ENCODE measurements at regions not wholly inside any gene's neighbourhood (a gene's known extent, or its start where the extent isn't known, plus 50 kb on each side); places are given as distances from the start of the nearest gene placed in this dataset.

DNA sequence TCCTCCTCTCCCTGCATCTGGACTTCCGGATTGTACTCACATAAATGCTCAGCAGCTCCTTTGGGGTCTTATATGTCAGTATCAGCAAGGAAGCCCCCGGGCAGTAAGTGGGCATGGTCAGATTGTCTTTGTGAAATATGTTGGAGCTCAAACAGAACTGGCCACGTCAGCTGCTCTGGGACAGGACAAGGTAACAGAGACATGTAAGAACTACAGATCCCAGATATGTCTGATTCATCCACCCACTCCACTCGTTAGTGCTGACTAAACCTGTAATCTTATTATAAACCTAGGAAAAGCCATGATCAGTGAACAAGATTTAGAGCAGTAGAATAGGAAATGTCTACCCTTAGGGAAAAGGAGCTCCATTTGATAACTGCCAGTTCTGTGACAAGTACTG is 561.8 kb downstream of the CETN3 start:
- H3K36me3 ChIP-seq: no peaks in the 10 kb centered on the region
- H3K4me1 ChIP-seq: peaks cover 6% of the 10 kb centered on the region
- intact Hi-C loops (cut with micrococcal nuclease): no loop called here
- TF ChIP-seq, protein P1, sequence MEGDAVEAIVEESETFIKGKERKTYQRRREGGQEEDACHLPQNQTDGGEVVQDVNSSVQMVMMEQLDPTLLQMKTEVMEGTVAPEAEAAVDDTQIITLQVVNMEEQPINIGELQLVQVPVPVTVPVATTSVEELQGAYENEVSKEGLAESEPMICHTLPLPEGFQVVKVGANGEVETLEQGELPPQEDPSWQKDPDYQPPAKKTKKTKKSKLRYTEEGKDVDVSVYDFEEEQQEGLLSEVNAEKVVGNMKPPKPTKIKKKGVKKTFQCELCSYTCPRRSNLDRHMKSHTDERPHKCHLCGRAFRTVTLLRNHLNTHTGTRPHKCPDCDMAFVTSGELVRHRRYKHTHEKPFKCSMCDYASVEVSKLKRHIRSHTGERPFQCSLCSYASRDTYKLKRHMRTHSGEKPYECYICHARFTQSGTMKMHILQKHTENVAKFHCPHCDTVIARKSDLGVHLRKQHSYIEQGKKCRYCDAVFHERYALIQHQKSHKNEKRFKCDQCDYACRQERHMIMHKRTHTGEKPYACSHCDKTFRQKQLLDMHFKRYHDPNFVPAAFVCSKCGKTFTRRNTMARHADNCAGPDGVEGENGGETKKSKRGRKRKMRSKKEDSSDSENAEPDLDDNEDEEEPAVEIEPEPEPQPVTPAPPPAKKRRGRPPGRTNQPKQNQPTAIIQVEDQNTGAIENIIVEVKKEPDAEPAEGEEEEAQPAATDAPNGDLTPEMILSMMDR (IDR thresholded peaks at IDR 0.05; ENCODE audit: borderline replicate concordance): no peak
- H3K27ac ChIP-seq (replicated peaks): no peak overlapping the region
- H3K9me3 ChIP-seq (replicated peaks): no peaks in the 10 kb centered on the region
- no peaks in the 10 kb centered on the region for H3K27me3 ChIP-seq (ENCODE audit: low read depth)
- no peak overlapping the region for H3K4me3 ChIP-seq
- no peak for DNase-seq

DNA sequence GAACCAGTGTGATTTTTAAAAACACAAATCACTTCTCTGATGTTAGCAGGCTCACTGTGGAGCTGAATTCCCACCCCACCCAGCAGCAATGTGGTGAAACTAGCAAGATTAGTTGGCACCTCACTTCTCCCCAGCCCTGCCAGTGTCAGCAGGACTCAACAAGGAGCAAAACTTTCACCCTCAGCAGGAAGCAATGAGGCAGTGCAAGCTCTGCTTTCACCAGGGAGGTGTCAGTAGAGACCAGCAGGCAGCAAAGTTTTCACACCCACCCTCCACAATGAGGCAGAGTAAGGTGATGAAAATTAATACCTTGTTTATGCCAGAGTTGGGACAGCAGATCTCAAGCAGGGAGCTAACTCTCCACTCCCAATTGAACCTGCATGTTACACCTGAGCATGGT is 565.0 kb downstream of the CETN3 start:
- no peaks in the 10 kb centered on the region for H3K9me3 ChIP-seq (replicated peaks)
- no peak overlapping the region for H3K4me3 ChIP-seq
- H3K27me3 ChIP-seq (ENCODE audit: low read depth): no peaks in the 10 kb centered on the region
- H3K36me3 ChIP-seq: no peaks in the 10 kb centered on the region
- TF ChIP-seq, protein P1 (IDR thresholded peaks at IDR 0.05; ENCODE audit: borderline replicate concordance): no peak
- H3K27ac ChIP-seq (replicated peaks): no peak overlapping the region
- no peak for DNase-seq
- H3K4me1 ChIP-seq: peaks cover under 1% of the 10 kb centered on the region
- intact Hi-C loops (cut with micrococcal nuclease): no loop called here

DNA sequence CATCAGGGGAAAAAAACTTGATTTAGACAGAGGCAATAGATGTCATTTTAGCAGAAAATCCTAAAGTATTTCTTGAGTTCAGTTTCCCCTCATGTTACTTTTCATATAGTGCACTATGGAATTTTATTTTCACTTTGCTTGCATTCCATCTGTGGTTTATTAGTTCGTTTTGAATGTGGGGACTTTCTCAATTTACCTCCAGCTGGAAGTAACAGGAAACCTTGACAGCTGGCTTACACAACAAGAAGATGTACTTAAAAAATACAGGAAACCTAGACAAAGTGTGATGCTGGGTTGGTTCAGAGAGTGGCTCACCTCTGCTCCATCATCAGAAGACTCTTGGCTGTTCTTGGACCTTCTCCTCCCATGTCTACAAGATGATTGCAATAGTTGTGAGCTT is 567.0 kb downstream of the CETN3 start:
- H3K9me3 ChIP-seq (replicated peaks): no peaks in the 10 kb centered on the region
- no peak overlapping the region for H3K27ac ChIP-seq (replicated peaks)
- H3K27me3 ChIP-seq (ENCODE audit: low read depth): no peaks in the 10 kb centered on the region
- intact Hi-C loops (cut with micrococcal nuclease): no loop called here
- no peaks in the 10 kb centered on the region for H3K4me1 ChIP-seq
- H3K4me3 ChIP-seq: no peak overlapping the region
- DNase-seq: no peak
- no peaks in the 10 kb centered on the region for H3K36me3 ChIP-seq
- TF ChIP-seq, protein P1 (IDR thresholded peaks at IDR 0.05; ENCODE audit: borderline replicate concordance): no peak

DNA sequence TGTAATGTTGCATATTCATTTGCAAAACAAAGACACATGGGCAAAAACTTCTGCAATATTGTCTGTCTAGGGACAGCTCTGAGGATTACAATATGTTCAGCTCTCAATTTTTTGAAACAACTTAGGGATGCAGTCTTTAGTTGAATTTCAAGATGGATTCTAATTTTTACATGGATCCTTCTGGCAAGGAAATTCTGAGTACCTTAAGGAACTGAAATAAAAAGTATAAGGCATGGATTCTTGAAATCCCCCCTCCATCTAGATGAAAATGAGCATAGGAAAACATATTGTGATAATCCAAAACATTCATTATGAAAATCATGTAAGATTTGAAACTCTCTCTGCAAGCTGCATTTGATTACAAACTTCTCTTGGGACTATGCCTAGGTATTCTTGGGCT is 568.6 kb downstream of the CETN3 start:
- H3K9me3 ChIP-seq (replicated peaks): no peaks in the 10 kb centered on the region
- H3K27ac ChIP-seq (replicated peaks): no peak overlapping the region
- H3K4me3 ChIP-seq: no peak overlapping the region
- no peaks in the 10 kb centered on the region for H3K4me1 ChIP-seq
- H3K36me3 ChIP-seq: no peaks in the 10 kb centered on the region
- H3K27me3 ChIP-seq (ENCODE audit: low read depth): no peaks in the 10 kb centered on the region
- TF ChIP-seq, protein P1 (IDR thresholded peaks at IDR 0.05; ENCODE audit: borderline replicate concordance): no peak
- DNase-seq: no peak
- intact Hi-C loops (cut with micrococcal nuclease): no loop called here

DNA sequence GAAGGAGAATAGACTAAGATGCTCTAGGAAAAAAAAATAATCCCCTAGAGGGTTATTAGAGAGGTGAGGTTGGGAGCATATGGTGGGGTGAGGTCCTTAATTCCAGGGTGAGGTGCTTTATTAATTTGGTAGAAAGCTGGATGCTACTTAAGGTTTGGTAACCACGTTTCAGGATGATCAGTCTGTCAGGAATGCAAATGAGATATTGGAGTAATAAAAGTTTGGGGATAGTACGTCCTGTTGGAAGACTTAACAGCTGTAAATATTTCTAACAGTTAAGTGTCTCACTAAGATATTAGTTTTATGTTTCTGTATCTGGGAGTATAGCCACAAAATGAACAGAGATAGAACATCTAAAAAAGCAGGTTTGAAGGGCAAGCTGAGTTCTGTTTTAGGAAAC is 578.9 kb downstream of the CETN3 start:
- H3K9me3 ChIP-seq (replicated peaks): no peaks in the 10 kb centered on the region
- DNase-seq: no peak
- H3K4me1 ChIP-seq: no peaks in the 10 kb centered on the region
- H3K27ac ChIP-seq (replicated peaks): no peak overlapping the region
- H3K36me3 ChIP-seq: no peaks in the 10 kb centered on the region
- TF ChIP-seq, protein P1 (IDR thresholded peaks at IDR 0.05; ENCODE audit: borderline replicate concordance): no peak
- intact Hi-C loops (cut with micrococcal nuclease): no loop called here
- H3K4me3 ChIP-seq: no peak overlapping the region
- H3K27me3 ChIP-seq (ENCODE audit: low read depth): no peaks in the 10 kb centered on the region

DNA sequence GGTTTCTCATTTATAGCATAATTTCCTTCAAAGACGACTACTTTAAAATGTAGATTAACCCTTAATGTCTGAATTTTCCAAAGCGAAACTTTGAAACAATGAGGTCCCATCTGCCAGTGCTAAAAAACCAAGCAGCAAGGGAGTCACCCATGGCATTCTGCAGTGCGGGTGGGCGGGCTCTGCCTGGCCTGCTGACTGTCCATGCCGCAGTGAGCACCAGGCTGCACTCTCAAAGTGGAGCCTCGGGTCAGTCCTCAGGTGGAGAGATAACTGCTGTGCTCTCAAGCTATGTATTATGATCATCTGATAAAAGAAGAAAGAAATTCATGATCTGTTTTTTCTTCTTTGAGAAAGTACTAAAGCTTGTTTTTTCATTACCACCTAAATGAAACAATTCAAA is 581.6 kb downstream of the CETN3 start:
- Histone ChIP-seq H3K9me3 (replicated peaks) (no peaks in the 10 kb centered on the region), H3K27me3 (ENCODE audit: low read depth) (no peaks in the 10 kb centered on the region), H3K36me3 (no peaks in the 10 kb centered on the region), H3K27ac (replicated peaks) (no peak overlapping the region), H3K4me1 (no peaks in the 10 kb centered on the region), H3K4me3 (no peak overlapping the region)
- intact Hi-C loops (cut with micrococcal nuclease): no loop called here
- TF ChIP-seq, protein P1 (IDR thresholded peaks at IDR 0.05; ENCODE audit: borderline replicate concordance): no peak
- no peak for DNase-seq

Measured in left ventricle myocardium inferior (tissue), 1 donor.